GM18505 (cell line): ENCODE measurements at regions not wholly inside any gene's neighbourhood (a gene's known extent, or its start where the extent isn't known, plus 50 kb on each side); places are given as distances from the start of the nearest gene placed in this dataset.

Experiments
- ATAC-seq: cut with Tn5 transposase; IDR thresholded peaks from one replicate; pipeline ENCODE4 v1.9.1; 2021; ENCODE audit not compliant: unreplicated experiment
- POLR2A ChIP-seq: IDR thresholded peaks from 4 replicates; pipeline ENCODE4 v1.6.1; 2011; ENCODE audit warnings: borderline replicate concordance; ENCODE audit not compliant: insufficient read depth, insufficient read length; ENCODE audit errors: extremely low read depth

DNA sequence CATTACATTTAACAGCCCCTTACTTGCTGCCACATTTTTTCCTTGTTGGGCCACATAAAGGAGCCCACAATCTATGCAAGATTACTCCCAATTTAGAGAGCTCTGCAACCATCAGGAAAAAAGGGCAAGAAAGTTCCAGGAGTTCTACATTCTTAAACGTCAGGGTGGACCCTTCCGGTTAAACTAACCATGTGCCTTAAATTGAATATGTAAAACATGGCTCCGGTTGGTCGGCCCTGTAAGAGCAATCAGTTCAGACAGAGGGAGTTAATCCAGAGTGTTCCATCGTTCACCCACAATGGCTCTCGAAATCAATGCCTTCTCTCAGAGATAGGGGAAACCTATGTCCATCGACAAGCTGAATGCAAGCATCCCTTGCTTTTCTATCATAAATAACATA lies 253.7 kb upstream of the PFKP start:
- no peak for ATAC-seq
- TF ChIP-seq POLR2A: no peak

DNA sequence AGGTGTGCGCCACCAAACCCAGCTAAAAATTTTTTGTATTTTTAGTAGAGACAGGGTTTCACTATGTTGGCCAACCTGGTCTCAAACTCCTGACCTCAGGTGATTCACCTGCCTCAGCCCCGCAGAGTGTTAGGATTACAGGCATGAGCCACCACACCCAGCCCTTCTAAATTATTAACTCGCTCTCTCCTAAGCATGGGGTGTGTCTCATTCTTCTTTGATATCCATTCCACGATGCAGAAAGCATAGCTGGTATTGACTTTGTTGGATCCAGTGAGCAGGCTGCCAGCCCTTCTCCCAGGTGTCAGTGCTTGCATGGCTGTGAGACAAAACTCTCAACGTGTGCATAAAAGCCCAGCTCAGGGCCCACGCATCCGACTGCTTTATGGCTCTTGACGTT lies 254.1 kb upstream of the PFKP start:
- TF ChIP-seq POLR2A: no peak
- ATAC-seq: no peak

- ATAC-seq: no peak
- TF ChIP-seq POLR2A: no peak
These were observed 254.7 kb upstream of the PFKP start for GRCh38 chr10:2812631-2813030.

DNA sequence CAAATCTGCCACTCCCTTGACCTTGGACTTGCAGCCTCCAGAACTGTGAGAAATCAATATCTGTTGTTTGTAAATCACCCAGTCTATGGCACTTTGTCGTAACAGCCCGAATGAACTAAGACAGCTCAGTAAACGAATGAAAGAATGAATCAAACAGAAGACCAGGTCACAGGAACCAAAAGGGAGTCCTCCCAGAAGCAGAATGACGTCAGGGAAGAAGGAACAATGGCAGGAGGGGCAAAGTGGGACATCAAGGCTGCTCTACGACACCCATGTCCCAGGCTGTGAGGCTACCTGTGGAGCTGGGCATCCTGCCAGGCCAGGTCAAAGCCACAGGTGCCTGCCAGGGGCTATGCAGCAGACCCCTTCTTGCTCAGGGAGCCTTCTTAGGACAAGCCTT lies 267.2 kb upstream of the PFKP start:
- no peak for ATAC-seq
- TF ChIP-seq POLR2A: no peak

- no peak for TF ChIP-seq POLR2A
- ATAC-seq: no peak
These were observed 268.9 kb upstream of the PFKP start for GRCh38 chr10:2798336-2799022.

DNA sequence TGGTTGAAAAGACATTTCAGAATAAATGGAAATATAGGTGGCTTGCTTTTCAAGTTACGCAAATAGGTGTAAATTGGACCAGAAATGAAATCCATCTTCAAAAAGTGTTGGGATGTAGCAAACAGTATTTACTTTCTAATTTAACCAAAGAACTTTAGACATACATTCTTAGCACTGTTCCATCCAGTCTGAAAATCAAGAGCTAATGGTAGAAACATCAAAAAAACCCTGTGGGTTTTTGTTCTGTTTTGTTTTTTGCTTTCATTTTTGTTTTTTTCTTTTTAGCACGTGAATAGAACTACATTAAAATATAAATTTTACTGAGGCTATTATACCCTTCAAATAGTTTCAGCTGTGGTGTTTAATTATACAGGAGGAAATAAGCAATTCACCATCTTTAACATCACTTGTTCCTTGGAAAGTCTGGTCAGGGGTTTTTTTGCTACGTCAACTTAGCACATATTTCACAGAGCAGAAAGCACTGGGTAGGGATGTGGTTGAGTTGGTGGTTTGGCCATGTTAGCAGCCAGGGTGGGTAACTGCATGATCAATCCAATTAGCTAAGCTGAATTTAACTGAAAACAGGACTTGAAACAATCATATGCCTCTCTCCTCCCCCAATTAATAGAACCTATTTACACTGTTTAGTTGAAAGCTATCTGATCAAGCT lies 275.4 kb upstream of the PFKP start:
- no peak for ATAC-seq
- no peak for TF ChIP-seq POLR2A

GRCh38 chr10:2790396-2791188 lies 276.8 kb upstream of the PFKP start:
- no peak for TF ChIP-seq POLR2A
- ATAC-seq: no peak

GRCh38 chr10:2786251-2786650 lies 281.1 kb upstream of the PFKP start:
- no peak for TF ChIP-seq POLR2A
- ATAC-seq: no peak

DNA sequence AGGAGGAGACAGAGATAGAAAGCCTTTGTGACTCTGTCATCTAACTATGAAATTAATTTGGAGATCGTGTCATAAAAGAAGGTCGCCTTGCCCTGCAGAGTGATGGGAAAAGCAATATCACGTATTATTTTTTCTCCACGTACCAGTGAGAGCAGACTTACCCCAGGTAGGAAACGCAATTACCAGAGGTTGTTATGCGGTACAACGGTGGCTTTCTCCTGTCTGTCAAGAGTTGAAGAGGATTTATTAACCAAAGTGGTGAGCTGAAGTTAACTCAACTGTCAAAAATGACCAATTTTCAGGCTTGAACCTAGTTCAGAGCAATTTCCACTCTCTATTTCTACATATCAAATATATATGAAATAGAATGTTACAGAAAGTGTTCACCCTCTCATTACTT lies 282.6 kb upstream of the PFKP start:
- no peak for TF ChIP-seq POLR2A
- no peak for ATAC-seq

GRCh38 chr10:2782950-2783349 lies 284.4 kb upstream of the PFKP start:
- no peak for TF ChIP-seq POLR2A
- no peak for ATAC-seq

DNA sequence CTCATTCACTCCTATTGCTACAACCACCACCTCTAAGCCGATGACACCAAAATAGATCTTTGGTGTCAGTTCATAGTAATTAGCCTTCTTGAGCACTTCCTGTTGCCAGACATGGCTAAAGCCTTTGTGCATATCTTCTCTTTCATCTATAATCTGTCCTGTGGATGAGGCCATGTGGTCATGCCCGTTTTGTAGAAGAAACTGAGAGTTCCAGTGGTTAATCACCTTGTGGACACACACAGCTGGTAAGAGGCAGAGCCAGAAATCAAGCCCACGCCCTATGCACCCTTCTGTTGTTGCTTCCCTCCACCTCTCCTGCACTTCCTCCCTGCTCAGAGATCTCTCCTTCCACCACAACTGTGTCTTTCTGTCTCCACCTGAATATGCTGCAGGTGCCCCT lies 285.1 kb upstream of the PFKP start:
- TF ChIP-seq POLR2A: no peak
- no peak for ATAC-seq

GRCh38 chr10:2777666-2778355 lies 289.5 kb upstream of the PFKP start:
- ATAC-seq: no peak
- no peak for TF ChIP-seq POLR2A
